ENCODE measurements at regions not wholly inside any gene's neighbourhood (a gene's known extent, or its start where the extent isn't known, plus 50 kb on each side); places are given as distances from the start of the nearest gene placed in this dataset.
"Not testable (repeated sequence)": the region's sequence is repeated elsewhere in the genome, so short reads cannot be mapped to it uniquely, and the experiment has no call there.

GRCh38 chr14:23881282-23881681 is 72.3 kb upstream of the DHRS4 start:
- Mint-ChIP-seq H3K4me1 (no peaks in the 10 kb centered on the region), H3K4me3 (no peak overlapping the region), H3K36me3 (no peaks in the 10 kb centered on the region), H3K27me3 (ENCODE audit: low read depth) (no peaks in the 10 kb centered on the region), H3K27ac (no peak overlapping the region), H3K9me3 (peaks cover 69% of the 10 kb centered on the region)
- TF ChIP-seq CTCF (IDR thresholded peaks at IDR 0.05; ENCODE audit: unreplicated experiment): no peak
- DNase-seq (ENCODE audit: low spot score in 2 of 2, unreplicated experiment in 2 of 2): no peak

- H3K4me3 Mint-ChIP-seq: no peak overlapping the region
- no peaks in the 10 kb centered on the region for H3K36me3 Mint-ChIP-seq
- no peak overlapping the region for H3K27ac Mint-ChIP-seq
- H3K4me1 Mint-ChIP-seq: no peaks in the 10 kb centered on the region
- peaks cover 73% of the 10 kb centered on the region for H3K9me3 Mint-ChIP-seq
- TF ChIP-seq CTCF (IDR thresholded peaks at IDR 0.05; ENCODE audit: unreplicated experiment): no peak
- no peaks in the 10 kb centered on the region for H3K27me3 Mint-ChIP-seq (ENCODE audit: low read depth)
- DNase-seq (ENCODE audit: low spot score in 2 of 2, unreplicated experiment in 2 of 2): no peak
Observed at GRCh38 chr14:23883684-23884540, 69.7 kb upstream of the DHRS4 start.

GRCh38 chr14:23884541-23884904 is 69.0 kb upstream of the DHRS4 start:
- no peak for DNase-seq (ENCODE audit: low spot score in 2 of 2, unreplicated experiment in 2 of 2)
- peaks cover 73% of the 10 kb centered on the region for H3K9me3 Mint-ChIP-seq
- no peak for TF ChIP-seq CTCF (IDR thresholded peaks at IDR 0.05; ENCODE audit: unreplicated experiment)
- no peaks in the 10 kb centered on the region for H3K4me1 Mint-ChIP-seq
- H3K4me3 Mint-ChIP-seq: no peak overlapping the region
- H3K27me3 Mint-ChIP-seq (ENCODE audit: low read depth): no peaks in the 10 kb centered on the region
- no peak overlapping the region for H3K27ac Mint-ChIP-seq
- H3K36me3 Mint-ChIP-seq: no peaks in the 10 kb centered on the region

GRCh38 chr14:23887536-23887935 is 66.0 kb upstream of the DHRS4 start:
- Mint-ChIP-seq H3K4me1 (no peaks in the 10 kb centered on the region), H3K36me3 (no peaks in the 10 kb centered on the region), H3K4me3 (no peak overlapping the region), H3K27me3 (ENCODE audit: low read depth) (no peaks in the 10 kb centered on the region), H3K9me3 (peaks cover 71% of the 10 kb centered on the region), H3K27ac (no peak overlapping the region)
- no peak for TF ChIP-seq CTCF (IDR thresholded peaks at IDR 0.05; ENCODE audit: unreplicated experiment)
- no peak for DNase-seq (ENCODE audit: low spot score in 2 of 2, unreplicated experiment in 2 of 2)

GRCh38 chr14:23891717-23892116 is 61.9 kb upstream of the DHRS4 start:
- H3K36me3 Mint-ChIP-seq; DNase-seq (ENCODE audit: low spot score in 2 of 2, unreplicated experiment in 2 of 2); H3K4me1 Mint-ChIP-seq; H3K27me3 Mint-ChIP-seq (ENCODE audit: low read depth); H3K4me3 Mint-ChIP-seq; H3K27ac Mint-ChIP-seq: not testable (repeated sequence)
- H3K9me3 Mint-ChIP-seq: peaks cover 82% of the 10 kb centered on the region

GRCh38 chr14:23892289-23892688 is 61.3 kb upstream of the DHRS4 start:
- not testable (repeated sequence) for H3K4me1 Mint-ChIP-seq; H3K36me3 Mint-ChIP-seq; H3K4me3 Mint-ChIP-seq; DNase-seq (ENCODE audit: low spot score in 2 of 2, unreplicated experiment in 2 of 2); H3K27ac Mint-ChIP-seq; H3K27me3 Mint-ChIP-seq (ENCODE audit: low read depth)
- H3K9me3 Mint-ChIP-seq: peaks cover 77% of the 10 kb centered on the region

Data from mesothelial cell of epicardium (in vitro differentiated cells).